GM08714 (cell line): ENCODE measurements at regions not wholly inside any gene's neighbourhood (a gene's known extent, or its start where the extent isn't known, plus 50 kb on each side); places are given as distances from the start of the nearest gene placed in this dataset.

Experiments
- H3K4me3 ChIP-seq: fragments of 200-500 bp; sonication (Bioruptor generic); 2 replicates; pipeline ENCODE4 v1.5.1; 2014; ENCODE audit warnings: mild to moderate bottlenecking, low read length, inconsistent platforms
- ZNF274 ChIP-seq: IDR thresholded peaks from 2 replicates; pipeline ENCODE4 v1.6.1; 2012; ENCODE audit warnings: mild to moderate bottlenecking, low read depth, low read length

DNA sequence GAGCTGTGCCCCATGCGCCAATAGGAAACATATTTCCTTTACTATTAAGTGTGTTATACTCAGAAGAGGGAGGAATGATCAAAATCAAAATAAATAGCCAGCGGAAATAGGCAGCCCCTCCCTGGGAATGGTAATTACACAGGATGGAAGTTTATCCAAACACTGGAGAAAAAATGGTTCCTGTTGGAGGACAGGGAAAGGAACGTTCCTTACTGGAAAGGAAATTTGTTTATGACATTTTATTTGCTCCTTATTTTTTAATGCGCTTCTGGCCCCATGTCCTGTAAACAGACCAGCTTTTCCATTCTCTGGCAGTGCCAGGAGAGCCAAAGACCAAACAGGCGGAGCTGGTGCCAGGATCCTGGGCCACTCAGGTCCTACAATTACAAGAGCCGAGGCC lies 273.7 kb downstream of the SOX9 start:
- H3K4me3 ChIP-seq = no peak overlapping the region
- TF ChIP-seq ZNF274 = no peak

DNA sequence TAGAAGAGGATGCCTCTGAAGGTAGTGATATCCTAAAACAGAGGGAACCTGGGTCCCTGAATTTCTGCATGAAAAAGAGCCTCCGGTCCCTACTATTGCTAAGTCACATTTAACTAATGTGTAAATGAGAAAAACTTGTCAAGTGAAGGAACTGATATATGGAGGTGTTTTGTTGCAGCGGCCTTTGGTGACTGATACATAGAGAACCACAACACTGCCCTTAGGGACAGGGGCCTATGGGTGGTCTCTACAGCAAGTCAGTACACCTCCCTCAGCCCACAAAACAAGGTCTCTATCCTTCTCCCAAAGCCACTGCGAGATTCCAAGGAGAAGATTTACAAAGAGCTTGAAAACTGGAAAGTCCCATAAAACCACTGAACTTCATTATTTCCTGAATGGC lies 275.3 kb downstream of the SOX9 start:
- no peak for TF ChIP-seq ZNF274
- H3K4me3 ChIP-seq = no peak overlapping the region

GRCh38 chr17:72397223-72397667 lies 276.4 kb downstream of the SOX9 start:
- no peak for TF ChIP-seq ZNF274
- no peak overlapping the region for H3K4me3 ChIP-seq

DNA sequence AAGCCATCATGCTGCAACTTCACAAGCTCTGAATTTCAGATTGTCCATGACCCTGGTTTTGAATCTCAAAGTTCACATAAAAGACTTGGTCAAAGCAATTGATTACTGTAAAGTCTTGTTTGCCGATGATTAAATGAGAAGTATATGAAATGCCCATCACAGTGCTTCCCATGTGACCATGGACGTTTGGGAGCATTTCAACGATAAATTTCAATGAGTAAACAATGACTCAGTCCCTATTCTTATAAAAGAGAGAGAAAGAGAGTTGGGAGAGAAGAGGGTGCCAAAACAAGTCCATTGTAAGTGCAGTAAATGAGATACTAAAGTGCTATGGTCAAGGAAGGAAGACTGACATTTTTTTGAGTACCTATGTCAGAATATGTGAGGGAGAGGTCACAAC lies 276.9 kb downstream of the SOX9 start:
- H3K4me3 ChIP-seq = no peak overlapping the region
- no peak for TF ChIP-seq ZNF274

DNA sequence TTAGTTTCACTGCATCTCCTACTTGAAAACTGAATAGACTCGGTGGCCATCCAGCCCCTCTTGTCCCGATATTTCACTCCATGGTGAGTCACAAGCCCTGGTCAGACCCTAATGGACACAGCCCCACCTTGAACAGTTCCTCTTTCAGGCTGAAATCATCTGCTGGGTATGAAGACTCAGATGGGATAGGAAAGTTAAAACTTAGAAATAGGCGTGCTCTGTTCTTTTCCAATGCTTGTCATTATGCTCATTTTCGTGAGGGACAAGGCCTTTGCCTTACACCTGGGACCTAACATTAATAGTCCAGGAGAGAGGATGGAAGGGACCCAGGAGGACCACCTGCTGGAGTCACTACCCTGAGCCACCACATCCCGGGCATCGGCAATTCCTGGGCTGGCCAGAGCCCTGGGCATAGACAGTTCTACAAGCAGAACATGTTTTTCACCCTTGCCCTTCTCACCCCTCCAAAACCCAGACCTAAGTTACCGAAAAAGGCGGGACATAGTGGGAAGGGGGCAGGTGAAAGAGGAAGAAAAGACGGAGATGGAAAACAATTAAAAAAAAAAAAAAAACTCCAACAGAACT lies 278.3 kb downstream of the SOX9 start:
- no peak for TF ChIP-seq ZNF274
- H3K4me3 ChIP-seq = no peak overlapping the region

DNA sequence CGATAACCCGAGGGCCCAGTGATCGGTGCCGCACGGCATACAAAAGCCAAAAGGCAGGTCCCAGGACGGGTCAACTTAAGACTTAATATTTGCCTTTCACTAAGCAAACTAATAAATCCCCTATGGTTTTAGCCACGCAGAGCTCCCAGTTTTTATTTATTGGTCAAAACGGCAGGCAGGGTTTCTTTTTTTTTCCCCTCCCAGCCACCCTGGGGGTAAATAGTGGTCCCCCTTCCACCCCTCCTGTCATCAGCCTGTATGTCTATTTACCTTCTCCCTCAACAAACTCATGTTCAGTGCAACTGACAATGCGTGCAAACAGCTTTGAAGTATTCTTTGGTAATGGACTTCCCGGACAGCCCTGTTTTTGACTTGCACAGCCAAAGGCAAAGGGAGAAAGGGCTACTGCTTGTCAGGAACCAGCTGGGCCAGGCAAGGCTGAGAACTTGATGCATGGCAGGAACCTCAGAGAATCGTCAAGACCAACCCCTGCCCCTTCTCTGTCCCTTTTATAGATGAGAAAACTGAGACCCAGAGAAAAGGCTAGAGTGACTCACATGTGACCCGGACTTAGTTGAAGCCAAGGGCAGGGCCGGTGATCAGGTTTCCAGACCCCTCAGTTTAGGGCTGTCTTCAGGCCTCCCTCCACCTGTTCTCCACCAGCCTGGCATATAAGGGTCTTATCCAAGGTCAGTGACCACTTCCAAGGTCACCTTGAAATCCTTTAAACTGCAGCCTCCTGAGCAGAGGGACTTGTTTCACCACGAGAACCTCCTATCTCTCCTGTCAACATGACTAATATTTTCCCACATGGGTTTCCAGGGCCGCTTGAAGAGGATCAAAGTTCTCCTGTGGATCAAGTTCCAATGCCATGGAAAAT lies 279.0 kb downstream of the SOX9 start:
- no peak for TF ChIP-seq ZNF274
- H3K4me3 ChIP-seq = no peak overlapping the region

GRCh38 chr17:72400488-72400827 lies 279.6 kb downstream of the SOX9 start:
- TF ChIP-seq ZNF274 = no peak

DNA sequence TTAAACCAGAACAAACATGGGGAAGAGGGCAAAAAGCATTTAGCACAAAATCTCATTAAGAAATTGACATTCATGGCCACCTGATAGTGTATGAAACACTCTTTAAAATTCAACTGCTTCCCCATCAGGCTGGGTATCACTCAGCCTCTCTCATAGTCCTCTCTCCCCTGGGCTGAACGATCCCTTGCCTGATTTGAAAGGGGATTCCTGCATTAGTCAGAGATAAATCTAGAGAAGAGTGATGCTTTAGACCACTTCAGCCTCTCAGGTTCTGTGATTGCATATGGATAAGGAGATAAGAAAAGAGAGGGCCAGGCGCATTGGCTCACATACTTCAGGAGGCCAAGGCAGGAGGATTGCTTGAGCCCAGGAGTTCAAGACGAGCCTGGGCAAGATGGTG lies 280.0 kb downstream of the SOX9 start:
- no peak overlapping the region for H3K4me3 ChIP-seq
- no peak for TF ChIP-seq ZNF274

More at GRCh38 chr17:72400488-72400827, 279.6 kb downstream of the SOX9 start:
- H3K4me3 ChIP-seq = no peak overlapping the region

DNA sequence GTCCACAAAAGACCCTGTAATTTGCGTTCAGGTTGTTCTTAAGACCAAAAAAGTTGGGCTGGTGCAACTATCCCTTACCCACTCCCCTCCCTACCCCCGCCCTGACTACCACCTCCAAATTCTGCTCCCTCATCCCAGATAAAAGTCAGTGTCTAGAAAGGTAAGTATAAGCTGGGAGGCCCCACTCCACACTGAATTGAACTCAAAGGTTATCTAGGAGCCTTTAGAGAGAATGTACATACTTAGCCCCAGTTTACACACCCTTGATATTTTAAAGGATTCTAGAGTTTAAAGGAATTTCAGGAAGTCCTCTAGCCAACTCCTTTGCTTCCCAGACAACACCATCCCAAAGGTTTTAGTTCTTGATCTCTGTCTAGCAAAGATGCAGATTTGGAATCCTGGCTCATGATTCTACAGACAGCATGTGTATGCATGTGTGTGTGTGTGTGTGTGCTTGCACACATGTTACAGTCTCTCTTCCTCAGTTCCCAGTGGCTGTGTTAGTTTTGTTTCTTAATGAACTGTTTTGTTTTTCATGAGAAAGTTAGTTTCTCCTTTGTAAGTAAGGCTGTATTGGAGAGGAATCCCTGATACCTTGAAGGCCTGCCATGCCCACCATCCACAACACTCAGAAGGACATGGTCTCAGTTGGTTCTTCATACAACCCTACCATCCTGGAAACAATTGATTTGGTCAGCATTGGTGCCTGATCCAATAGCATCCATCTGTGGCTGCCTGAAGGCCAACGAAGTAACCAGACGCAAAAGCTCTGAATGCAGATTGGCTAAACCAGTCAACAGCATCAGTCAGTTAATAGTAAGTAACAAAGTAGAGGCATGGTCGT lies 281.3 kb downstream of the SOX9 start:
- TF ChIP-seq ZNF274 = no peak
- no peak overlapping the region for H3K4me3 ChIP-seq

DNA sequence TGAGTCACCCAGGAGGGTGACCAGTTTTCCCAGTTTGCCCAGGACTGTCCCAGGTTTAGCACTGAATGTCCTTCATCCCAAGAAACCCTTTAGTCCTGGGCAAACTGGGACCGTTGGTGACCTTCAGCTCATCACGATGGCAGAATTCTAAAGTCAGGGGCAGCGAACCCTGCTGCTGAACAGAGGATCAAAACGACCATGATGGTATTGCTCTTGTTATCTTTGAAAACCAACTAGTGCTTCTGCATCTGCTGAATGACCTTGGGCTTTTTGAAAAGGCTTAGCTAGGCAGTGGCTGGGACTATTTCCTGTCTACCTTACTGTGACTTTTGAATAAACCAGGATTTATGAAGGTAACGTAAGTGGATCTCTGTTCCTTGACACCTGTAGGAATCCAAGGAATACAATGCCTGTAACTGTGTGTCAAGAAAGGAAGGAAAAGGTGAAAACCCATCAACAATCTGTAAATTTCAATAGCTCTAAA lies 281.9 kb downstream of the SOX9 start:
- no peak overlapping the region for H3K4me3 ChIP-seq
- no peak for TF ChIP-seq ZNF274

GRCh38 chr17:72403713-72404209 lies 282.9 kb downstream of the SOX9 start:
- H3K4me3 ChIP-seq = no peak overlapping the region
- TF ChIP-seq ZNF274 = no peak

GRCh38 chr17:72404872-72405271 lies 284.1 kb downstream of the SOX9 start:
- H3K4me3 ChIP-seq = no peak overlapping the region
- TF ChIP-seq ZNF274 = no peak

DNA sequence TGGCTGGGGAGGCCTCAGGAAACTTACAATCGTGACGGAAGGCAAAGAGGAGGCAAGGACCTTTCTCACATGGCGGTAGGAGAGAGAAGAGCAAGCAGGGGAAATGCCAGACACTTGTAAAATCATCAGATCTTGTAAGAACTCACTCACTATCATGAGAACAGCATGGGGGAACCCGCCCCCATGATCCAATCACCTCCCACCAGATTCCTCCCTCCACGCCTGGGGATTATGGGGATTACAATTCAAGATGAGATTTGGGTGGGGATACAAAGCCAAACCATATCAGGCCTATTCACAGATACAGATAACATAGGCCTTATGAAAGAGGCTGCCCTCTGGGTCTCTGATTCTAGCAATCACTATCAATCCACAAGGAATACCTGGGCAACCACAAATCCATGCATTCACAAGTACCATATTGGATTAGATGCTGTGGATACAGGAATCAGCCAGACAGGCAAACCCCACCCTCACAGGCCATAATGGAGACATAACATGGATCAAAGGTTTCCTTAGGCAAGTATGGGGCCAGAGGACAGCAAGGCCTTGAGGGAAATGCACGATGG lies 284.9 kb downstream of the SOX9 start:
- no peak for TF ChIP-seq ZNF274

DNA sequence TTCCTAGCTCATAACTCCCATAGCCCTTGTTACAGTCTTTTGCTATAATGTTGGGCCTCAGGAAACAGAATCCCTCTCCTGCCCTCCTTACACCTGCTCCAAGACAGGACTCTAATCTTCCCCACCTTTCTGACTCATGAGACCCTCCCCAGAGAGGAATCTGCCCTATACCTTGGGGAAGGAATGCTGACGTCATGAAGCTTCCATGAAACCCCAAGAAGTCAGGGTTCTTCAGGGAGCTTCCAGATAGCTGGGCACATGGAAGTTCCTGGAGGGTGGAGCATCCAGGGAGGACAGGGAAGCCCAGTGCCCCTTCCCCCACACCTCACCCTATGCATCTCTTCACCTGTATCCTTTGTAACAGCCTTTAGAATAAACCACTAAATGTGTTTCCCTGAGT lies 285.7 kb downstream of the SOX9 start:
- H3K4me3 ChIP-seq = no peak overlapping the region
- no peak for TF ChIP-seq ZNF274

More for the DNA sequence above, 284.9 kb downstream of the SOX9 start:
- H3K4me3 ChIP-seq = no peak overlapping the region
